Effector memory CD8-positive, alpha-beta T cell (primary cell): ENCODE measurements at regions not wholly inside any gene's neighbourhood (a gene's known extent, or its start where the extent isn't known, plus 50 kb on each side); places are given as distances from the start of the nearest gene placed in this dataset.
A peak's percentile ranks its signal among the peaks of the same experiment; 100 is the strongest.

Experiments used
- ATAC-seq: fragments of 150-1000 bp; cut with Tn5 transposase; replicated peaks from 2 replicates; pipeline ENCODE4 v1.10.0; 2021; ENCODE audit warnings: mild to moderate bottlenecking, moderate library complexity
- DNase-seq, 3 experiments: peaks; one replicate each; pipeline ENCODE4 v3.0.0; 2021
- H3K27ac Mint-ChIP-seq, 2 donors: one replicate each; pipeline ENCODE4 v1.8.0; 2022; ENCODE audit warnings: mild to moderate bottlenecking in 2 of 2, mixed read lengths in 2 of 2, moderate library complexity in 2 of 2
- H3K27me3 Mint-ChIP-seq, 2 donors: one replicate each; pipeline ENCODE4 v1.8.0; 2022; ENCODE audit warnings: mixed read lengths in 2 of 2
- H3K36me3 Mint-ChIP-seq: one replicate; pipeline ENCODE4 v1.8.0; 2022; ENCODE audit warnings: mild to moderate bottlenecking, moderate library complexity, mixed read lengths; ENCODE audit not compliant: insufficient read depth
- H3K4me1 Mint-ChIP-seq, 2 donors: one replicate each; pipeline ENCODE4 v1.8.0; 2022; ENCODE audit warnings: low read depth in 2 of 2, mixed read lengths in 2 of 2
- H3K4me3 Mint-ChIP-seq, 2 donors: one replicate each; pipeline ENCODE4 v1.8.0; 2022; ENCODE audit warnings: mild to moderate bottlenecking in 2 of 2, mixed read lengths in 2 of 2, moderate library complexity in 2 of 2
- H3K9me3 Mint-ChIP-seq, 2 donors: one replicate each; pipeline ENCODE4 v1.8.0; 2022; ENCODE audit warnings: mixed read lengths in 2 of 2

DNA sequence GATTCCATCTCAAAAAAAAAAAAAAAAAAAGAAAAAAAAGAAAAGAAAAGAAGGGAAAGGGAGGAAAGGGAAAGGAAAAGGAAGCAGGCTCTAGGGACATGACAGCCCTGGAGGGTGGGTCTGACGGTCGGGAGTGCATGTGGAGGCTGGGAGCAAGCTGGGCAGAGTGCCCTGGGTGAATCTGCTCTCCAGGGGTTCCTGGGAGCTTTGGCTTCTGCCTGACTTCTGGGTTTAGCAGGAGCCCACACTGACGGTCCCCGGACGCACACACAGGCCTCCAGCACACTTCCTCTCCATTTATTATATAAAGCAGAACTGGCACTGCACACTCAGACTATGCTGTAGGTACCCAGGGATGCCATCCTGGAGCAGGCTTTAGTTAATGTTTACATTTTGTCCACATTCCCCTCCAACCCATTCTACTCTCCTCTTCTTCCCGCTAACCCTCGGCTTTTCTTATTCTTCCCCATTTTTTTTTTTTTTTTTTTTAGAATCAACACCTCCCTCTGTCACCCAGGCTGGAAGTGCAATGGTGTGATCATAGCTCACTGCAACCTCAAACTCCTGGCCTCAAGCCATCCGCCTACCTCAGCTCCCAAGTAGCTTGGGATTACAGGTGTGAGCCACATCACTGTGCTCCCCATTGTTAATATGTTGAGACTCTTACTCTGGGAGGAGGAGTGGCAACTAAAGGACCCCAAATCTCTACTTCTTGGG is 151.1 kb upstream of the SLC1A4 start:
- no peak overlapping the region for H3K4me3 Mint-ChIP-seq
- H3K27ac Mint-ChIP-seq, result no peak overlapping the region
- no peak for DNase-seq
- no peak for ATAC-seq
- H3K27me3 Mint-ChIP-seq, result peaks cover 8 to 21% of the 10 kb centered on the region in 2 donors
- H3K36me3 Mint-ChIP-seq, result no peaks in the 10 kb centered on the region
- no peaks in the 10 kb centered on the region for H3K9me3 Mint-ChIP-seq
- H3K4me1 Mint-ChIP-seq, result peaks cover 0 to 3% of the 10 kb centered on the region in 2 donors

DNA sequence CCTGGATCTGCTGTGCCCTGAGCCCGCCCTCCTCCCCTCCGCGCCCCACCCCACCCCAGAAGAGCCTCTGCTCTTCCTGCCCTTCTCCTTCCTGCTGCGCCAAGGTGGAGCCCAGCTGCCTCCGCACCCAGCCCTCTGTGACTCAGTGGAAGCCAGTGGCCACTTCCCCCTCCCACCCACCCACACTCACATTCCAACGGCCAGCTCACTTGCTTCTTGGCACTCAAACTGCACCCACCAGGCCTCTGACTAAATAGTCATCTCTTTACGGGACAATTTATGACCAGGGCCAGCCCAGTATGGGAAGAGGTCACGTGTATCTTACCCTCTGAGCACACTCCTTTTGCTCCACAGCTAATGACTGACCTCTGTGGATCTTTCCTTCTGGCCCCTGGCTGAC is 150.4 kb upstream of the SLC1A4 start:
- ATAC-seq (no peak), DNase-seq (no peak)
- Mint-ChIP-seq H3K4me1 (peaks cover 0 to 3% of the 10 kb centered on the region in 2 donors), H3K4me3 (no peak overlapping the region), H3K27ac (no peak overlapping the region), H3K9me3 (no peaks in the 10 kb centered on the region), H3K27me3 (peaks cover 1 to 14% of the 10 kb centered on the region in 2 donors), H3K36me3 (no peaks in the 10 kb centered on the region)

DNA sequence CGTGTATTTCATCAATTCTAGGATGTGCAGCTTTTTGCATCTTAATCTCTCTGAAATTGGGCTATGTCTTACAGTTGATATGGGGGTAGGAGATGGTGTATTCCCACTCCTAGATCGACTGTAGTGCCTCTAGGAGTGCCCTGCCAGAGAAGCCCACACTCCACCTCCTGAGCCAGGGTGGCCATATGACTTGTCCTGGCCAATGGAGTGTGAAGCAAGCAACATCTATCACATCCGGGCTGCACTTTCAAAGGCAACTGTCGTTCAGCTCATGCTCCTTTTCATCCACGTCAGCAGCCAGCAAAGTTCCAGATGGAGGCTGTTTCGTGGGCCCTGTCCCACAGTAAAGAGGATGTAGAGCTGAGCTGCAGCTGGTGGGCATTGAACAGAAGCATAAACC is 149.4 kb upstream of the SLC1A4 start:
- H3K27me3 Mint-ChIP-seq, result peaks cover 0 to 10% of the 10 kb centered on the region in 2 donors
- no peak for DNase-seq
- H3K4me1 Mint-ChIP-seq, result peaks cover 0 to 3% of the 10 kb centered on the region in 2 donors
- no peak overlapping the region for H3K27ac Mint-ChIP-seq
- no peaks in the 10 kb centered on the region for H3K36me3 Mint-ChIP-seq
- no peaks in the 10 kb centered on the region for H3K9me3 Mint-ChIP-seq
- peak; percentile 73 for ATAC-seq
- H3K4me3 Mint-ChIP-seq, result no peak overlapping the region

DNA sequence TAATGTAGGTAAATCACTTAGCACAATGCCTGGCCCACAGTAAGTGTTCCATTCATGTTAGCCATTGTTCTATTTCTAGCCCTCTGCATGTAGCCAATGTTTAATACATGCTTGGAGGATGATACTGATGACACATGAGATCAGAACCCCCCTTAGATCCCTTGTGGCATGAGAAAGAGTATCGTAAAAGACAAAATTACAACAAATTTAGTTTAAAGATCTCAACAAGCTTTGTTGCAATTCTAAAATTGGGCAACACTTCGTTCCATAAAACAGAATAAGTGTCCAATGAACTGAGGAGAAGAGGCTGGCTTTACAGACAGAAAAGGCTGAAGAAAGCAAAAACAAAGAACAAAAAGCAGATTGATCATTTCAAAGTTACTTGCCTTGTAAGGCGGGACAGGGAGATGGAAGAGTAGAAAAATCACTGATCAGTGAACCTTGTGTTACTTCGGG is 148.7 kb upstream of the SLC1A4 start:
- Mint-ChIP-seq H3K4me3 (no peak overlapping the region), H3K27ac (no peak overlapping the region), H3K36me3 (no peaks in the 10 kb centered on the region), H3K4me1 (peaks cover 0 to 3% of the 10 kb centered on the region in 2 donors), H3K27me3 (peaks cover 0 to 8% of the 10 kb centered on the region in 2 donors), H3K9me3 (no peaks in the 10 kb centered on the region)
- no peak for DNase-seq
- no peak for ATAC-seq

DNA sequence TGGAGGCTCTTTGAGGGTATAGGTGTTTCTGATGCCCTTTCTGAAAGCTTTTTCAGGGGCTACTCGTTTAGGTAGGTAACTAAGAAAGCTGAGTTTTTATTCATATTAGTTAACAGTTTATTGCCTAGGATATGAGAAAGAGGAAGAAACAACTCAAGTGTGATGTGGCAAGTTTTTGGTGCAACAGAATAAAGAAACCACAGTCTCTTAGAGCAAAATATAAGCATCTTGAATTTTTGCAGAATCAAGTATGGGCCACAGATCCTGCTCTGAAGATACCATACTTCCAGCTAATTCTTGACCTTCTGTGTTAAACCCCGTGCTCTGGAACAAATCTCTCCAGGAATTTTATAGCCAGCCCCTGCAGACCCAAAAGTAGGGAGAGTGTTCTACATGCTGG is 147.7 kb upstream of the SLC1A4 start:
- Mint-ChIP-seq H3K4me3 (no peak overlapping the region), H3K27ac (no peak overlapping the region), H3K27me3 (no peaks in the 10 kb centered on the region), H3K36me3 (no peaks in the 10 kb centered on the region), H3K4me1 (peaks cover 0 to 3% of the 10 kb centered on the region in 2 donors), H3K9me3 (no peaks in the 10 kb centered on the region)
- ATAC-seq (no peak), DNase-seq (no peak)

DNA sequence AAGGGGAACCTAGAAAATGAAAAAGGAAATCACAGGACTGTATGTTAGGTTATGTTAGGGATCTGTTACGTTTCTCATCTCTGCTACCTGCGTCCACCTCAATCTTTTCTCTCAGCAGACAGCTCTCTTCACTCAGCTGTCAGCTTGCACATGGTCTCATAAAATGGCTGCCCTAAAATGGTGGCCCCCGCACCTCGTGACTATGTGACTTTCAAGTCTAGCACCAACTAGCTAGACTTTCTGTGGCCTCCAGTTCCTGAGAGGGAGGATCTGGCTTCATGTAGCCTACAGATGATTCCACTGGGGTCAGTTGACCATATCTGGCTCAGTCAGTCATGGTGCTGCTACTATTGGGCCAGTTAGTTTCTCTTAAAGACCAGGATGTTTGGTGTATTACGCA is 147.2 kb upstream of the SLC1A4 start:
- Mint-ChIP-seq H3K4me3 (no peak overlapping the region), H3K36me3 (no peaks in the 10 kb centered on the region)

DNA sequence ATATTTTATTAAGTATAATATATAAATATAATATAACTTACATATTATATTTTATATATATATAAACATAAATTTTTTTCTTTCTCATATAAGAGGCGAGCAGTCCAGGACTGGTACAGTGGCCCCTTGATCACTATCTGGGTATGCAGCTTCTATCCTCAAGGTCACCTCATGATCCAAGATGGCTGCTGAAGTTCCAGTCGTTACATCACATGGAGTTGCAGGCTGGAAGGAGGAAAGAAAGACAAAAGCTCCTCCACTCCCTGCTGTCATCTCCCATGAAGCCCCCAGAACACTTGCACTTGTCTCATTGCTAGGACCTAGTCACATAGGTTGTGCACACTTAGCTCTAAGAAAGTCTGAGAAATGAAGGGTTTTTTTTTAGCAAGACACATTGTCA is 145.1 kb upstream of the SLC1A4 start:
- ATAC-seq, result no peak
- H3K4me3 Mint-ChIP-seq, result no peak overlapping the region

More for the DNA sequence above, 147.2 kb upstream of the SLC1A4 start:
- Mint-ChIP-seq H3K27me3 (no peaks in the 10 kb centered on the region), H3K9me3 (no peaks in the 10 kb centered on the region), H3K27ac (no peak overlapping the region), H3K4me1 (peaks cover 0 to 3% of the 10 kb centered on the region in 2 donors)
- DNase-seq, result no peak
- no peak for ATAC-seq

DNA sequence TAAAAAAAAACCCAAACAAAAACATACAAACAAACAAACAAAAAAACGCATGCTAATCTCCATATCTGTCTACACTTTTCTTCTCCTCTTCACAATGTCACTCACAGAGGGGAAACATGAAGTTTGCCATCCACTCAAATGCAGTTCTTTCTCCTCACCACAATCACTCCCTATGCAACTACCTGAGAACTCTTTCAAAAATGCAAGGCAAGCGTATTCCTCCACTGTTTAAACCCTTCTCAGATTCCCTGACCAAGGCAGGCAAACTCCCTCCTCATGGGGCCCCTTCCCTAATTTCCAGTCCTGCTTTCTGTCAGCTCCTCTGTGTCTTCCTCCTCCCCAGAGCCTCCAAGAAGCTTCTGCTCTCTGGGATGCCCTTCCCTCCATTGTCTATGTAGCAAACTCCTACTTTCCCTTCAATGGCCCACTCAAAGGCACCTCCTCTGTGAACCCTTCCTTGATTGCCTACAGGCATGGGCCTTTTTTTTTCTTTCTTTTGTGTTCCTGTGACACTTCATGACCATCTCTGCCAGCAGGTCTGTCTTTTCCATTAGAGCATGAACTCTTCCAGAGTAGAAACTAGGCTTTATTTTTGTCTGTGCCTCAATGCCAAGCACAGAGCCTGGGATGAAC is 143.8 kb upstream of the SLC1A4 start:
- Mint-ChIP-seq H3K4me3 (no peak overlapping the region), H3K27ac (no peak overlapping the region), H3K4me1 (no peaks in the 10 kb centered on the region), H3K9me3 (no peaks in the 10 kb centered on the region), H3K36me3 (no peaks in the 10 kb centered on the region), H3K27me3 (no peaks in the 10 kb centered on the region)
- no peak for ATAC-seq
- no peak for DNase-seq

More for the DNA sequence above, 145.1 kb upstream of the SLC1A4 start:
- Mint-ChIP-seq H3K9me3 (no peaks in the 10 kb centered on the region), H3K27ac (no peak overlapping the region), H3K36me3 (no peaks in the 10 kb centered on the region), H3K27me3 (no peaks in the 10 kb centered on the region), H3K4me1 (peaks cover 0 to 3% of the 10 kb centered on the region in 2 donors)
- no peak for DNase-seq

DNA sequence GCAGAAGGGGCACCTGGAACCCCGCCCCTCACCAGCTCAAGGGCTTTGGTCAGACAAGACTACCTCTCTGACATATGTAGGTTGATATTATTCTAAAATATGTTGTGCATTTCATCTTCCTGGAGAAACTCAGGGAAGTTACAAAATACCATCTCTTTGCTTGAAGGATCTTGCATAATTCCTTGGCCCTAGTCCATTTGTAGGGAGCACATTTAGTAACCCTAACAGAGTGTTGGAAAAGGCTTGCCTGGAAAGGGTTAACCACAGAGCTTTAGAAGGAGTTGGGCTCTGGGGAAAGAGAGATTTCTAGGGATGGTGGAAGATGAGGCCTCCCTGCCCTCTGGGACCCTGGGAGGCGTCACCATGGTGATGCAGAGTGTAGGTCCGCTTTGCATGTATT is 143.0 kb upstream of the SLC1A4 start:
- Mint-ChIP-seq H3K4me1 (no peaks in the 10 kb centered on the region), H3K27ac (no peak overlapping the region), H3K9me3 (no peaks in the 10 kb centered on the region), H3K27me3 (no peaks in the 10 kb centered on the region), H3K36me3 (no peaks in the 10 kb centered on the region), H3K4me3 (no peak overlapping the region)
- no peak for ATAC-seq
- DNase-seq, result no peak

DNA sequence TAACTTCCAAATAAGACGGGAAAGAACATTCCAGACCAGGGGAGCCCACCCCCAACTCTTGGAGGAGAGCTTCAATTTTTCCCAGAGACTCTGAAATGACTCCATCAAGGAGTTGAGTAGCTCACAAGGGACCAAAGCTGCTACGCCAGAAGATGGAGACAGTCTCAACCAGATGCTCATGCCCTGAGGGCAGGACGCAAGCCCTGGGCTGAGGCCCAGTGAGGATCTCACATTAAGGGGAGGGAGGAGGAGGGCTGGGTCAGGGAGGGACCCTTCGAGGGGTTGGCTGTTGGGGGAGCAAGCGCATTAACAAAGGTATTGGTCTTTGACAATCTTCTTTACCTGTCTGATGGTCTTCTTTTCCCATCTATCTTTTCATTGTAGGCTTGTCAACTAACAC is 141.3 kb upstream of the SLC1A4 start:
- H3K27ac Mint-ChIP-seq, result no peak overlapping the region
- H3K9me3 Mint-ChIP-seq, result no peaks in the 10 kb centered on the region
- no peak for DNase-seq
- no peaks in the 10 kb centered on the region for H3K27me3 Mint-ChIP-seq
- H3K4me3 Mint-ChIP-seq, result no peak overlapping the region
- ATAC-seq, result no peak
- H3K4me1 Mint-ChIP-seq, result no peaks in the 10 kb centered on the region
- H3K36me3 Mint-ChIP-seq, result no peaks in the 10 kb centered on the region

DNA sequence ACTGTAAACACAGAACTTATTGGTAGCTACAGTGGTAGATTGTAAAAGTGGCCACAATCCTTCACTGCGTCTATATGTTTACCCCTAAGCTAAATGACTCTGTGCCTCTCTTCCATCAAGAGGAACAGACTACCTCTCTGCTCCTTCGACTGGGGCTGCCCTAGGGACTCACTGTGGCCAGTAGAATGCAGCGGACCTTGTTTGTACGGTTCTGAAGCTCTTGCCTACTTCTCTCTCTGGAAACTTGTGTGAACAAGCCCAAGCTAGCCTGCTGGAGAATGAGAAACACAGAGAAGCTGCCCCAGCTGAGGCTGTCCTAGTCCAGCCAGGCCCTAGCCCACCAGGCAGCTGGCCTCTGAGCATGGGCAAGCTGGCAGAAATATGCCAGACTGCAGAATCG is 140.8 kb upstream of the SLC1A4 start:
- H3K27me3 Mint-ChIP-seq, result no peaks in the 10 kb centered on the region
- no peaks in the 10 kb centered on the region for H3K9me3 Mint-ChIP-seq
- H3K4me3 Mint-ChIP-seq, result no peak overlapping the region
- H3K27ac Mint-ChIP-seq, result no peak overlapping the region
- no peak for ATAC-seq
- H3K4me1 Mint-ChIP-seq, result no peaks in the 10 kb centered on the region
- DNase-seq, result no peak
- H3K36me3 Mint-ChIP-seq, result no peaks in the 10 kb centered on the region

DNA sequence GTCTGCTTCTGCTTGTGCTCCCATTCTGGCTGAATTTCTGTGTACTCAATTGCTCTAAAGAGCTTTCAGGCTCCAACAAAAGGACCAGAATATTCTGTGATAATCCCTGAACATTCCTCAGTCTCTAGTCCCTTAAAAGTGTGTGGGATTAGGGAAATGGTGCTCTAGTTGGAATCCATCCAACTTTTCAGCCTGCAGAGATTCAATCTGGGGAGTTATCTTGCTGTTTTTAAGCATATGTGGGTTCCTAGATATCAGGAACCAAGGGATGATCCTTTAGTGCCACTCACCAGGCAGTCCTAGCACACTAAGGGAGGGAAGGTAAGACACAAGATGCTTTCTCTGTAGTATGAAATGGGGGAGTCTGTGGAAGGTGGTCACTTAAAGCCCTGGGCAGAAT is 140.3 kb upstream of the SLC1A4 start:
- H3K27me3 Mint-ChIP-seq, result no peaks in the 10 kb centered on the region
- H3K9me3 Mint-ChIP-seq, result no peaks in the 10 kb centered on the region
- H3K36me3 Mint-ChIP-seq, result no peaks in the 10 kb centered on the region
- no peaks in the 10 kb centered on the region for H3K4me1 Mint-ChIP-seq
- DNase-seq (no peak), ATAC-seq (no peak)
- H3K27ac Mint-ChIP-seq, result no peak overlapping the region
- H3K4me3 Mint-ChIP-seq, result no peak overlapping the region

DNA sequence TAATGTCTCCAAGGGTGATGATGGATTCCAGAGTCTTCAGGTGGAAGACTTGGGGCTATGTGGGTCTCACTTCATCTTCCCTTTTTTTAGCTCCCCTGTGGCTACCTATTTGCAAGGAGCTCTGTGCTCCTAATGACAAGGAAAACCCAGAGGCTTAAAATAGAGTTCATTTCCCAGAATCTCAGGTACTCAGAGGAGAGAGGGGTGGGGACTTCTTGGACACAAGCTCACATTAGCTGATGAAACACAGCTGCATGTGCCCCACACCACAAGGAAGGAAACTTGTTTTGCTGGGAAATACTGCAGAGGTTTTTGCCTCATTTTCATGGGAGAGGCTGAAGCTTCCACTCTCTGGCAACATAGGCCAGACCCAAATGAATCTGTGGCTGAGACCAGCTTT is 138.6 kb upstream of the SLC1A4 start:
- no peak overlapping the region for H3K27ac Mint-ChIP-seq
- no peaks in the 10 kb centered on the region for H3K4me1 Mint-ChIP-seq
- H3K4me3 Mint-ChIP-seq, result no peak overlapping the region
- ATAC-seq, result no peak
- no peaks in the 10 kb centered on the region for H3K27me3 Mint-ChIP-seq
- peaks cover 2% of the 10 kb centered on the region for H3K36me3 Mint-ChIP-seq
- DNase-seq, result no peak
- H3K9me3 Mint-ChIP-seq, result no peaks in the 10 kb centered on the region

DNA sequence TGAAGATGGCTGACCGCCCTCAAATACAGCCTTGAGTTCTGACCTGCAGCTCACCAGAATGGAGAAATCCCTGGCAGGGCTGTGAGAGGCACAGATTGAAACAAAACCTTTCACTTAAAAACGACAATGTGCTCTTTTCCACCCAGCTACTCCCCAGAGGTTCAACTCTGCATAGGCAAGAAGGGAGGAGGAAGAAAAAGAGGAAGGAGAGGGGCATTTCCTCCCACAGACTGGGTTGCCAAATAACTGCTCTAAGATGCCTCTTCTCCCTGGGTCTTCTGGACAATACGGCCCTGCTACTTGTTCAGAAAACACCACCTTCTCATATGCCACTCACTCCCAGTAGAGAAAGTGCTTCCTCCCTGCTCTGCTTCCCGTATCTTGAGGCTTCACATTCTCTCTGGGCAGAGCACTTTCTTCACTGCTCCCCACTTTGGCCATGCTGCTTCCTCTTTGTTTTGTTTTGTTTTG is 136.4 kb upstream of the SLC1A4 start:
- Mint-ChIP-seq H3K27ac (peak overlapping the region in 1 of 2 donors; percentile 23), H3K4me3 (no peak overlapping the region), H3K27me3 (peaks cover 0 to under 1% of the 10 kb centered on the region in 2 donors), H3K36me3 (peaks cover 2% of the 10 kb centered on the region), H3K4me1 (no peaks in the 10 kb centered on the region), H3K9me3 (no peaks in the 10 kb centered on the region)
- DNase-seq (no peak), ATAC-seq (peak; percentile 16)
